ENCODE measurements at regions not wholly inside any gene's neighbourhood (a gene's known extent, or its start where the extent isn't known, plus 50 kb on each side); places are given as distances from the start of the nearest gene placed in this dataset.

DNA sequence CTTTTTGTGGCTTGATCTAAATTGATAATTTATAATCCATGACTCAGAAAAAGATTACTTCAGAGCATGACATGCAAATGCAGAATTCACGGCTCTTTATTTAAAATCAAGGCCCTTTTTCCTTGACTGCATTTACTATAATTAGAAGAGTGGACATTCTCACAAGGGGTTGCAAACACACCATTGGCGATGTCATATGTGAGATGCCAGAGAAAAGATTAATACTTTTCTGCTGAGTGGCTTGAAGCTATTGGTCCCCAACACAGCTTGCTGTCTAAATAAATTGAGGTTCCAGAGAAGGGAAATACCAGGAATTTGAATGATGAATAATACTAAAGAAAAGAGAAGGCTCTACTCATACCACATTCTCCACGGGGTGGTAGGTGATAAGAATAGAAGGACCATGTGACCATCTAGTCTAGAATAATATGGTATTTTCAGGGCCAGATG is 78.7 kb upstream of the ARID5B start:
- intact Hi-C loops (cut with DNase I): no loop called here
- Histone ChIP-seq H3K9me3 (no peaks in the 10 kb centered on the region), H3K4me1 (peaks cover 0 to 6% (median 0%) of the 10 kb centered on the region in 4 donors), H3K27me3 (no peaks in the 10 kb centered on the region), H3K36me3 (no peaks in the 10 kb centered on the region), H3K4me3 (no peak overlapping the region), H3K27ac (replicated peaks in 1 of 4) (no peak overlapping the region)
- WGBS: 45% methylated on average over 3 of the region's 3 CpGs
- TF ChIP-seq POLR2AphosphoS5 (IDR thresholded peaks at IDR 0.05) (no peak), POLR2A (IDR thresholded peaks at IDR 0.05; ENCODE audit: low read depth) (no peak), EP300 (IDR thresholded peaks at IDR 0.05) (no peak)
- TF ChIP-seq, protein P1, sequence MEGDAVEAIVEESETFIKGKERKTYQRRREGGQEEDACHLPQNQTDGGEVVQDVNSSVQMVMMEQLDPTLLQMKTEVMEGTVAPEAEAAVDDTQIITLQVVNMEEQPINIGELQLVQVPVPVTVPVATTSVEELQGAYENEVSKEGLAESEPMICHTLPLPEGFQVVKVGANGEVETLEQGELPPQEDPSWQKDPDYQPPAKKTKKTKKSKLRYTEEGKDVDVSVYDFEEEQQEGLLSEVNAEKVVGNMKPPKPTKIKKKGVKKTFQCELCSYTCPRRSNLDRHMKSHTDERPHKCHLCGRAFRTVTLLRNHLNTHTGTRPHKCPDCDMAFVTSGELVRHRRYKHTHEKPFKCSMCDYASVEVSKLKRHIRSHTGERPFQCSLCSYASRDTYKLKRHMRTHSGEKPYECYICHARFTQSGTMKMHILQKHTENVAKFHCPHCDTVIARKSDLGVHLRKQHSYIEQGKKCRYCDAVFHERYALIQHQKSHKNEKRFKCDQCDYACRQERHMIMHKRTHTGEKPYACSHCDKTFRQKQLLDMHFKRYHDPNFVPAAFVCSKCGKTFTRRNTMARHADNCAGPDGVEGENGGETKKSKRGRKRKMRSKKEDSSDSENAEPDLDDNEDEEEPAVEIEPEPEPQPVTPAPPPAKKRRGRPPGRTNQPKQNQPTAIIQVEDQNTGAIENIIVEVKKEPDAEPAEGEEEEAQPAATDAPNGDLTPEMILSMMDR (IDR thresholded peaks at IDR 0.05): no peak
- no peak for DNase-seq (ENCODE audit: extremely low spot score)

- H3K36me3 ChIP-seq: no peaks in the 10 kb centered on the region
- DNase-seq (ENCODE audit: extremely low spot score): no peak
- H3K4me1 ChIP-seq: peaks cover 0 to 10% (median under 1%) of the 10 kb centered on the region in 4 donors
- no peak overlapping the region for H3K27ac ChIP-seq (replicated peaks in 1 of 4)
- H3K27me3 ChIP-seq: no peaks in the 10 kb centered on the region
- intact Hi-C loops (cut with DNase I): no loop called here
- TF ChIP-seq POLR2A (IDR thresholded peaks at IDR 0.05; ENCODE audit: low read depth) (no peak), POLR2AphosphoS5 (IDR thresholded peaks at IDR 0.05) (no peak), EP300 (IDR thresholded peaks at IDR 0.05) (no peak)
- TF ChIP-seq, protein P1 (IDR thresholded peaks at IDR 0.05): no peak
- WGBS: 97% methylated on average over 5 of the region's 5 CpGs
- H3K9me3 ChIP-seq: no peaks in the 10 kb centered on the region
- no peak overlapping the region for H3K4me3 ChIP-seq
Observed at GRCh38 chr10:61825001-61825400, 76.5 kb upstream of the ARID5B start.

- TF ChIP-seq EP300 (IDR thresholded peaks at IDR 0.05): no peak
- TF ChIP-seq, protein P1 (IDR thresholded peaks at IDR 0.05): no peak
- Histone ChIP-seq H3K4me1 (peaks cover 0 to 12% (median 4%) of the 10 kb centered on the region in 4 donors), H3K9me3 (no peaks in the 10 kb centered on the region), H3K4me3 (no peak overlapping the region), H3K27ac (replicated peaks in 1 of 4) (no peak overlapping the region), H3K36me3 (no peaks in the 10 kb centered on the region), H3K27me3 (no peaks in the 10 kb centered on the region)
- DNase-seq (ENCODE audit: extremely low spot score): no peak
- intact Hi-C loops (cut with DNase I): no loop called here
- WGBS: 65% methylated on average over 4 of the region's 4 CpGs
Observed at GRCh38 chr10:61825628-61826027, 75.9 kb upstream of the ARID5B start.

DNA sequence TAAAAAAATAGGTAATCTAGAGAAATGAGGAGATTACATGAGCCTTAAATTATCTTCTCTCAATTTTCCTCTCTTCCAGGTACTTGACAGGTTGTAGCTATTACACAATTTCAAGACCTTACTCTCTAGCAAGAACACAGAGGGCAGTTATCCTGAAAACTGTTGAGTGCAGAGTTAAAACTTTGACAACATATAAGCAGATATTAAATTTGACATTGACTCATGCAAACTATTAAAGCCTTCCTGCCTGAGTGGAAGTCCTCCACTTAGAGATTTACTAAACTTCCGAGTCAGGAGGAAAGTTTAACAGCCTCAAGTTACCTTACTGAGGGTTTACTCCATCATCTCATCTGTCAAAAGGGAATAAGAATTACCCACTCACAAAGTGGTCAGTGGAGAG is 73.5 kb upstream of the ARID5B start:
- no peaks in the 10 kb centered on the region for H3K9me3 ChIP-seq
- H3K4me1 ChIP-seq: peaks cover 0 to 12% (median 5%) of the 10 kb centered on the region in 4 donors
- no peak overlapping the region for H3K27ac ChIP-seq (replicated peaks in 1 of 4)
- no peak for TF ChIP-seq POLR2AphosphoS5 (IDR thresholded peaks at IDR 0.05)
- no peak for TF ChIP-seq POLR2A (IDR thresholded peaks at IDR 0.05; ENCODE audit: low read depth)
- TF ChIP-seq EP300 (IDR thresholded peaks at IDR 0.05): no peak
- TF ChIP-seq, protein P1 (IDR thresholded peaks at IDR 0.05): no peak
- H3K4me3 ChIP-seq: no peak overlapping the region
- intact Hi-C loops (cut with DNase I): no loop called here
- DNase-seq (ENCODE audit: extremely low spot score): no peak
- 89% methylated on average over 1 of the region's 1 CpG for WGBS
- H3K36me3 ChIP-seq: no peaks in the 10 kb centered on the region
- H3K27me3 ChIP-seq: no peaks in the 10 kb centered on the region

DNA sequence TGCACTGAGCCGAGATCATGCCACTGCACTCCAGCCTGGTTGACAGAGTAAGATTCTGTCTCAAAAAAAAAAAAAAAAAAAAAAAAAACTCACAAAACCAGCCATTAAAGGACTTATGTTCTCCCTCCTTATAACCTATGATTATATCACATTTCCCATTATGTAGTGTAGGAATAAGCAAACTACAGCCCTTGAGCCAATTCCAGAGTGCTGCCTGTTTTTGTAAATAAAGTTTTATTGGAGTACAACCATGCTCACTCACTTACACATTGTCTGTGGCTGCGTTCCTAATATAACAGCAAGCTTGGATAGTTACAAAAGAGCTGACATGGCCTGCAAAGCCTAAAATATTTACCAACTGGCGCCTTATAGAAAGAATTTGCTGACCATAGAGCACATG is 72.7 kb upstream of the ARID5B start:
- TF ChIP-seq POLR2AphosphoS5 (IDR thresholded peaks at IDR 0.05): no peak
- TF ChIP-seq POLR2A (IDR thresholded peaks at IDR 0.05; ENCODE audit: low read depth): no peak
- no peak for TF ChIP-seq EP300 (IDR thresholded peaks at IDR 0.05)
- TF ChIP-seq, protein P1 (IDR thresholded peaks at IDR 0.05): no peak
- WGBS: 96% methylated on average over 3 of the region's 3 CpGs
- no peak for DNase-seq (ENCODE audit: extremely low spot score)
- Histone ChIP-seq H3K27ac (replicated peaks in 1 of 4) (no peak overlapping the region), H3K9me3 (no peaks in the 10 kb centered on the region), H3K36me3 (no peaks in the 10 kb centered on the region), H3K27me3 (no peaks in the 10 kb centered on the region), H3K4me3 (no peak overlapping the region), H3K4me1 (peaks cover 0 to 12% (median 5%) of the 10 kb centered on the region in 4 donors)
- intact Hi-C loops (cut with DNase I): no loop called here

Data from esophagus muscularis mucosa (tissue), 4 donors.